ENCODE measurements at regions not wholly inside any gene's neighbourhood (a gene's known extent, or its start where the extent isn't known, plus 50 kb on each side); places are given as distances from the start of the nearest gene placed in this dataset.

DNA sequence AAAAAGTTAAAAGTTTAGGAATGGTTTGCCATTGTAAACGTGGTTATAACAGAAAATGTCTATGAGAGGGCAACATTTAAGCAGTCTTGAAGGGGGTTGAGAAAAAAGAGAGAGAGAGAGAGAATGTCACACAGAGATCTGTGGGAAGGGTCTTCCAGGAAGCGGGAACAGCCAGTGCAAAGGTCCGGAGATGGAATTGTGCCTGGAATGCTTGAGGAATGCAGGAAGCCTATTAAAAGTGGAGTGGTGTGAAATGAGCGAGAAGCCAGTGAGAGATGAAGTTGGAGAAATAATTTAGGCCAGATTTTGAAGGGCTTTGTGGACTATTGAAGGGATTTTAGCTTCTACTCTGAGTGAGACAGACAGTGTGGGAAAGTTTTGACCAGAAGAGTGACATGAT, 406.8 kb upstream of the TBX3 start:
- no peak overlapping the region for H2AFZ ChIP-seq (ENCODE audit: low read length)
- H3K4me3 ChIP-seq (ENCODE audit: low read length, poor library complexity, severe bottlenecking) = no peak overlapping the region
- no peak overlapping the region for H3K4me2 ChIP-seq (ENCODE audit: low read depth, low read length, poor library complexity, severe bottlenecking)
- H3K9ac ChIP-seq (ENCODE audit: low read depth, low read length, poor library complexity, severe bottlenecking) = no peak overlapping the region
- H4K20me1 ChIP-seq (ENCODE audit: insufficient read depth, low read length, poor library complexity, severe bottlenecking) = no peaks in the 10 kb centered on the region
- H3K4me1 ChIP-seq (ENCODE audit: insufficient read depth, low read length, poor library complexity, severe bottlenecking) = no peaks in the 10 kb centered on the region
- H3K9me2 ChIP-seq (replicated peaks; ENCODE audit: low read depth, low read length) = no peaks in the 10 kb centered on the region
- no peaks in the 10 kb centered on the region for H3K36me3 ChIP-seq (ENCODE audit: insufficient read depth, low read length)
- H3K27me3 ChIP-seq (ENCODE audit: insufficient read depth, low read length, poor library complexity, severe bottlenecking) = no peaks in the 10 kb centered on the region
- H3K9me3 ChIP-seq (ENCODE audit: insufficient read depth, low read depth, low read length) = 0 out of 2 replicates have a peak, but pooled peaks cover 2% of the 10 kb centered on the region
- no peaks in the 10 kb centered on the region for H3F3A ChIP-seq (ENCODE audit: low read depth)
- TF ChIP-seq, protein P1, sequence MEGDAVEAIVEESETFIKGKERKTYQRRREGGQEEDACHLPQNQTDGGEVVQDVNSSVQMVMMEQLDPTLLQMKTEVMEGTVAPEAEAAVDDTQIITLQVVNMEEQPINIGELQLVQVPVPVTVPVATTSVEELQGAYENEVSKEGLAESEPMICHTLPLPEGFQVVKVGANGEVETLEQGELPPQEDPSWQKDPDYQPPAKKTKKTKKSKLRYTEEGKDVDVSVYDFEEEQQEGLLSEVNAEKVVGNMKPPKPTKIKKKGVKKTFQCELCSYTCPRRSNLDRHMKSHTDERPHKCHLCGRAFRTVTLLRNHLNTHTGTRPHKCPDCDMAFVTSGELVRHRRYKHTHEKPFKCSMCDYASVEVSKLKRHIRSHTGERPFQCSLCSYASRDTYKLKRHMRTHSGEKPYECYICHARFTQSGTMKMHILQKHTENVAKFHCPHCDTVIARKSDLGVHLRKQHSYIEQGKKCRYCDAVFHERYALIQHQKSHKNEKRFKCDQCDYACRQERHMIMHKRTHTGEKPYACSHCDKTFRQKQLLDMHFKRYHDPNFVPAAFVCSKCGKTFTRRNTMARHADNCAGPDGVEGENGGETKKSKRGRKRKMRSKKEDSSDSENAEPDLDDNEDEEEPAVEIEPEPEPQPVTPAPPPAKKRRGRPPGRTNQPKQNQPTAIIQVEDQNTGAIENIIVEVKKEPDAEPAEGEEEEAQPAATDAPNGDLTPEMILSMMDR (conservative IDR thresholded peaks at IDR 0.05; ENCODE audit: low read length) = no peak
- TF ChIP-seq EZH2phosphoT487 (IDR thresholded peaks at IDR 0.05; ENCODE audit: borderline replicate concordance) = no peak
- no peaks in the 10 kb centered on the region for H3K79me2 ChIP-seq (ENCODE audit: insufficient read depth, low read length)

DNA sequence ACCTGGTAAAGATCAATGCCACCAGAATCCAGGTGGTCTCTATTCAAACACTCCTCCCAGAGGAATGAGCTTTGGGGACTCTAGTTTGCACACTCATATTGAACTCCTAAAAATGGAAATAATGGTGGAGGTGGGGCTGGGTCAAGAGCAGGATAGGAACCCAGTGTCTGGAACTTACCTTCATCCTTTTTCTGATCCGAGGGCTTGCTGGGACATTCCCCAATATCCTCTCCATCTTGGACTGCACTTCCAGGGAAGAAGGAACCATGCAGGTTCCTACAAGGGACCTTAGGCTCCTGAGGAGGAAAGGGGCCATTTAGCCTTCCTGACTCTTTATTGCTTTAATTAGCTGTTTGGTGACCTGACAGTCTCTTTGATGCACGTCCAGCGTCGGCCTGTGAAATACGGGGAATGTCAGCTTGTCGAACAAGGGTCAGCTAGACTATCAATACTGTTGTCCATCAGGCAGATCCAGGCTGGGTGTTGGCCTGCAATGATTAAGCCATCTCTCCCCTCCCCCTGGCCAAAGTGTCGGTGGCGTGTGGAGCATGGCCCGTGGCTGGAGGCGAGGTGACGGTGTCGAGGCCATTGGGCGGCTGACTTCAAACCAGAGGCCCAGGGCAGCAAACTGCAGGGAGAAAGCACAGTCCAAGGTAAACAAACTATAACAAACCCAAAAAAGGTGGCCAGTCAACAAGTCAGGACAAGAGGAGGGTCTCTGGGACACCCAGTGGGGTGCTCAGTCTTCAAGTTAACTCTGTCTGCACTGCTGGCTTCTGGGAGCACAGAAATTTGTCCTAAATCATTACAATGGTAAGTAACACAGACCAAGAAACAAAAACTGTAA, 405.2 kb upstream of the TBX3 start:
- no peaks in the 10 kb centered on the region for H3K9me2 ChIP-seq (replicated peaks; ENCODE audit: low read depth, low read length)
- H3K36me3 ChIP-seq (ENCODE audit: insufficient read depth, low read length) = no peaks in the 10 kb centered on the region
- no peaks in the 10 kb centered on the region for H4K20me1 ChIP-seq (ENCODE audit: insufficient read depth, low read length, poor library complexity, severe bottlenecking)
- 0 out of 2 replicates have a peak, but pooled peaks cover 2% of the 10 kb centered on the region for H3K9me3 ChIP-seq (ENCODE audit: insufficient read depth, low read depth, low read length)
- no peak overlapping the region for H3K9ac ChIP-seq (ENCODE audit: low read depth, low read length, poor library complexity, severe bottlenecking)
- TF ChIP-seq, protein P1 (conservative IDR thresholded peaks at IDR 0.05; ENCODE audit: low read length) = no peak
- no peak for TF ChIP-seq EZH2phosphoT487 (IDR thresholded peaks at IDR 0.05; ENCODE audit: borderline replicate concordance)
- no peak overlapping the region for H3K4me3 ChIP-seq (ENCODE audit: low read length, poor library complexity, severe bottlenecking)
- no peaks in the 10 kb centered on the region for H3K4me1 ChIP-seq (ENCODE audit: insufficient read depth, low read length, poor library complexity, severe bottlenecking)
- H3F3A ChIP-seq (ENCODE audit: low read depth) = no peaks in the 10 kb centered on the region
- no peak overlapping the region for H2AFZ ChIP-seq (ENCODE audit: low read length)
- no peak overlapping the region for H3K4me2 ChIP-seq (ENCODE audit: low read depth, low read length, poor library complexity, severe bottlenecking)
- H3K27me3 ChIP-seq (ENCODE audit: insufficient read depth, low read length, poor library complexity, severe bottlenecking) = no peaks in the 10 kb centered on the region
- H3K79me2 ChIP-seq (ENCODE audit: insufficient read depth, low read length) = no peaks in the 10 kb centered on the region

DNA sequence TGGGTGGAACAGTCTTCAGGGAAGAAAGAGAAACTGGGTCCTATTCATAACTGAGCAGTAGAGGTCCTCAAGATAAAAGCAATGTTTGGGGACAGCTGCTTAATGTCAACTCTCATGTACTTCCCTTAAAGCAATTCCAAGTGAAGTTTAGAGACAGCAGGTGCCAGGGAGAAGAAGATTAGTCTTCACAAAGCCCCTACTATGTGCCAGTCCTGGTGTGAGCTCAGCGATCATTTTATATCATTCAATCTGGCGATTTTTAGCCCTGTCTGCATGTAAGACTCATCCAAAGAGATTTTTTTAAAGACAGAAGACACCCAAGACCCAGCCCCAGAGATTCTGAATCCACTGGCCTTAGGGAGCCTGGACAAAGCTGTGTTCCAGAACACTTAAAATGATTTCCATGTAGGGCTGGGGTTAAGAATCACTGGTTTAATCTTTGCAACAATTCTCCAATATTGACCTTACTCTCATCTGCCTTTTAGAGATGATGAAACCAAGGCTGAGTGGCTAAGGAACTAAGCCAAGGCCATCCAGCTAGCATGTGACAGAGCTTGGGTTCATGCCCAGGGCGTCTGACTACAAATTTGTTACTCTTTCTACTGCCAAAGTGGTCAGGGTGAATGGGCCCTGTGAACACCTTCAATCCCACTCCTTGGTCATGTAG, 404.5 kb upstream of the TBX3 start:
- TF ChIP-seq, protein P1 (conservative IDR thresholded peaks at IDR 0.05; ENCODE audit: low read length) = no peak
- TF ChIP-seq EZH2phosphoT487 (IDR thresholded peaks at IDR 0.05; ENCODE audit: borderline replicate concordance) = no peak
- Histone ChIP-seq H3K9me3 (ENCODE audit: insufficient read depth, low read depth, low read length) (no peaks in the 10 kb centered on the region), H4K20me1 (ENCODE audit: insufficient read depth, low read length, poor library complexity, severe bottlenecking) (no peaks in the 10 kb centered on the region), H3K27me3 (ENCODE audit: insufficient read depth, low read length, poor library complexity, severe bottlenecking) (no peaks in the 10 kb centered on the region), H3K4me2 (ENCODE audit: low read depth, low read length, poor library complexity, severe bottlenecking) (no peak overlapping the region), H3K4me1 (ENCODE audit: insufficient read depth, low read length, poor library complexity, severe bottlenecking) (no peaks in the 10 kb centered on the region), H3K4me3 (ENCODE audit: low read length, poor library complexity, severe bottlenecking) (no peak overlapping the region), H3F3A (ENCODE audit: low read depth) (no peaks in the 10 kb centered on the region), H3K36me3 (ENCODE audit: insufficient read depth, low read length) (no peaks in the 10 kb centered on the region), H3K9me2 (replicated peaks; ENCODE audit: low read depth, low read length) (no peaks in the 10 kb centered on the region), H2AFZ (ENCODE audit: low read length) (no peak overlapping the region), H3K79me2 (ENCODE audit: insufficient read depth, low read length) (no peaks in the 10 kb centered on the region), H3K9ac (ENCODE audit: low read depth, low read length, poor library complexity, severe bottlenecking) (no peak overlapping the region)

Data from Loucy (cell line).